Smooth muscle cell (in vitro differentiated cells): ENCODE measurements at regions not wholly inside any gene's neighbourhood (a gene's known extent, or its start where the extent isn't known, plus 50 kb on each side); places are given as distances from the start of the nearest gene placed in this dataset.

Experiments
- DNase-seq: peaks from one replicate; lab custom pipeline; 2025; ENCODE audit not compliant: unreplicated experiment; lab: John Stamatoyannopoulos, UW
- H2AFZ ChIP-seq: fragments of 200-600 bp; sonication (generic); 2 replicates; pipeline ENCODE4 v1.6.0; 2016; ENCODE audit warnings: antibody characterized with exemption, low read depth, mild to moderate bottlenecking
- H3F3A ChIP-seq: fragments of 200-600 bp; sonication (generic); 2 replicates; pipeline ENCODE4 v1.6.0; 2017; ENCODE audit warnings: antibody characterized with exemption, low read depth
- H3K27ac ChIP-seq: fragments of 200-600 bp; sonication (generic); 2 replicates; pipeline ENCODE4 v1.5.1; 2016; ENCODE audit warnings: low read depth, mild to moderate bottlenecking
- H3K27me3 ChIP-seq: fragments of 200-600 bp; sonication (generic); 2 replicates; pipeline ENCODE4 v1.6.1; 2016; ENCODE audit warnings: low read depth, mild to moderate bottlenecking
- H3K36me3 ChIP-seq: fragments of 200-600 bp; sonication (generic); 2 replicates; pipeline ENCODE4 v1.5.1; 2016; ENCODE audit warnings: low read depth
- H3K4me1 ChIP-seq: fragments of 200-600 bp; sonication (generic); 2 replicates; pipeline ENCODE4 v1.5.1; 2016; ENCODE audit warnings: low read depth
- H3K4me2 ChIP-seq: fragments of 200-600 bp; sonication (generic); 2 replicates; pipeline ENCODE4 v1.6.0; 2016; ENCODE audit warnings: mild to moderate bottlenecking
- H3K4me3 ChIP-seq: fragments of 200-600 bp; sonication (generic); 2 replicates; pipeline ENCODE4 v1.5.1; 2016; ENCODE audit warnings: mild to moderate bottlenecking
- H3K79me2 ChIP-seq: fragments of 200-600 bp; sonication (generic); 2 replicates; pipeline ENCODE4 v1.6.0; 2016; ENCODE audit warnings: low read depth, mild to moderate bottlenecking
- H3K9ac ChIP-seq: fragments of 200-600 bp; sonication (generic); 2 replicates; pipeline ENCODE4 v1.6.0; 2016; ENCODE audit warnings: low read depth
- H3K9me3 ChIP-seq: fragments of 200-600 bp; sonication (generic); replicated peaks from 2 replicates; pipeline ENCODE4 v1.5.1; 2016; ENCODE audit warnings: low read depth
- H4K20me1 ChIP-seq: fragments of 200-600 bp; sonication (generic); 2 replicates; pipeline ENCODE4 v1.6.0; 2016; ENCODE audit warnings: low read depth
- WGBS: methylation state at CpG from one replicate; pipeline ENCODE4 v1.1.7; 2016; ENCODE audit warnings: low lambda C conversion rate; 5-methylcytosine and 5-hydroxymethylcytosine counted together
- TF ChIP-seq, protein P1 (sequence below): fragments of 200-600 bp; sonication (generic); IDR thresholded peaks from 2 replicates; pipeline ENCODE4 v1.5.1; 2017; ENCODE audit warnings: borderline replicate concordance, mild to moderate bottlenecking, antibody characterized with exemption; ENCODE audit not compliant: insufficient read depth, poor library complexity, severe bottlenecking

DNA sequence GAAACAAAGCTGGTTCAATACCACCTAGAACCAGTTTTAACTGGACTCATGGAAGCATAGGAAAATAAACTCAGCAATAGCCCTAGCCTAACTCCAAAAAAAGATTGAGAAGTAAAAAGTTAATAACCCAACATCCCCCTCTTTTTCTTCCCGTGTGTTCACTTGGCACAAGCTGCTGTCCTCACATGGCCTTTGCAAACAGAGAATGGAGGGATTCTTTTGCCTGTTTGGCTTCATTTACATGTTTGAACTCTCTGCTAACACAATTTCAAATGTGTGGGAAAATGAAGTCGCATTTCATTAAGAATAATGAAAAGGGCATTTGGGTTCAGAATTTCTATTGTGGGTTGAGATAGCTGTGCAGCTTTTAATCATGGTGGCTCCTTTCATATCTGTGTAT is 589.2 kb upstream of the LRRTM1 start:
- H3K27ac ChIP-seq: no peak overlapping the region
- no peaks in the 10 kb centered on the region for H4K20me1 ChIP-seq
- no peaks in the 10 kb centered on the region for H3K27me3 ChIP-seq
- H3K9ac ChIP-seq: no peak overlapping the region
- no peak overlapping the region for H3K4me2 ChIP-seq
- TF ChIP-seq, protein P1, sequence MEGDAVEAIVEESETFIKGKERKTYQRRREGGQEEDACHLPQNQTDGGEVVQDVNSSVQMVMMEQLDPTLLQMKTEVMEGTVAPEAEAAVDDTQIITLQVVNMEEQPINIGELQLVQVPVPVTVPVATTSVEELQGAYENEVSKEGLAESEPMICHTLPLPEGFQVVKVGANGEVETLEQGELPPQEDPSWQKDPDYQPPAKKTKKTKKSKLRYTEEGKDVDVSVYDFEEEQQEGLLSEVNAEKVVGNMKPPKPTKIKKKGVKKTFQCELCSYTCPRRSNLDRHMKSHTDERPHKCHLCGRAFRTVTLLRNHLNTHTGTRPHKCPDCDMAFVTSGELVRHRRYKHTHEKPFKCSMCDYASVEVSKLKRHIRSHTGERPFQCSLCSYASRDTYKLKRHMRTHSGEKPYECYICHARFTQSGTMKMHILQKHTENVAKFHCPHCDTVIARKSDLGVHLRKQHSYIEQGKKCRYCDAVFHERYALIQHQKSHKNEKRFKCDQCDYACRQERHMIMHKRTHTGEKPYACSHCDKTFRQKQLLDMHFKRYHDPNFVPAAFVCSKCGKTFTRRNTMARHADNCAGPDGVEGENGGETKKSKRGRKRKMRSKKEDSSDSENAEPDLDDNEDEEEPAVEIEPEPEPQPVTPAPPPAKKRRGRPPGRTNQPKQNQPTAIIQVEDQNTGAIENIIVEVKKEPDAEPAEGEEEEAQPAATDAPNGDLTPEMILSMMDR: no peak
- no peaks in the 10 kb centered on the region for H3K36me3 ChIP-seq
- no peak overlapping the region for H3K4me3 ChIP-seq
- H3K79me2 ChIP-seq: no peaks in the 10 kb centered on the region
- no peaks in the 10 kb centered on the region for H3F3A ChIP-seq
- no peak for DNase-seq
- 90% methylated on average over 2 of the region's 2 CpGs for WGBS
- H2AFZ ChIP-seq: no peak overlapping the region
- no peaks in the 10 kb centered on the region for H3K9me3 ChIP-seq
- no peaks in the 10 kb centered on the region for H3K4me1 ChIP-seq

DNA sequence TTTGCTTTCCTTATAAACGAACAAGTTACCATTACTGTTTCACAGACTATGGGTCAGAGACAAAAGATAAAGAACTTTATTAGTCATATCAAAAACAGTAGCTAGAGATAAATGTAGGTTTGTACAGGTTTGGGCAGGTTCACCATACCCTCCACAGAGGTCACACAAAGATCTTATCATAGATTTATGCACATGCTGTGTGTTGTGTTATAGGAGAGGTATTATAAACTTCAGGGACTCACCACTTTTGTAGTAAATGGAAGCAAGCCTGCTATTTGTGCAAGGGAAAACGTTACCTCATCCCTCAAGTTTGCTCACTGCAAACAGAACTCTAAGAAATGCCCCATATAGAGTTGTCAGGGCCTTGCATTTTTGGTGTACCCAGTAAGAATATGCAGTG is 584.5 kb upstream of the LRRTM1 start:
- H3K27ac ChIP-seq: no peak overlapping the region
- H3K36me3 ChIP-seq: no peaks in the 10 kb centered on the region
- no peak overlapping the region for H2AFZ ChIP-seq
- H3K79me2 ChIP-seq: no peaks in the 10 kb centered on the region
- H3K4me3 ChIP-seq: no peak overlapping the region
- no peaks in the 10 kb centered on the region for H3K9me3 ChIP-seq
- H3K27me3 ChIP-seq: no peaks in the 10 kb centered on the region
- no peaks in the 10 kb centered on the region for H3K4me1 ChIP-seq
- no peak overlapping the region for H3K4me2 ChIP-seq
- TF ChIP-seq, protein P1: no peak
- WGBS: 76% methylated on average over 2 of the region's 2 CpGs
- no peaks in the 10 kb centered on the region for H3F3A ChIP-seq
- no peak for DNase-seq
- no peak overlapping the region for H3K9ac ChIP-seq
- H4K20me1 ChIP-seq: no peaks in the 10 kb centered on the region

DNA sequence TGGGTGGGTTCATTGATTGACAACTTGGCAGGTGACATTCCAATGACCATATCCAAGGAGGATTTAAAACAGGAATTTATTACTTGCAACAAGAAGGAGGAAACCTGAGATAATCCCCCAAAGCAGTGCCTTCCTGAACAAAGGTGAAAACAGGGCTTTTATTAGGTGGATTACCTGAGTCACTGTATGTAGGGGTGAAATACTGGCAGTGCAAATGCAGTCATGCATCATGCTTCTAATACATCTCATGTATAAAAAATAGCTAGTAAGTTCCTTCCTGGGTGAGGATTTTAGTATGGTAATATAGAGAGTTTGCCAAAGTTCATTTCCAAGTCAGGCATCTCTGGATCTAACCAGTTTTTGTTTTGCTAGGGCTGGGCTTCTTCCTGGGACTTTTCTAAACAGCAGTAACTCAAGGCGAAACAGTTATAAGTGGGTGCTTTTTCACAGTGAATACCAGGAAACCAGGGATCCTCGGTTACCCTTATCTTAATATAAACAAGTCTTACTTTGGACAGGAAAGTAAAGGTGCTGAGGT is 583.4 kb upstream of the LRRTM1 start:
- Histone ChIP-seq H2AFZ (no peak overlapping the region), H3K4me1 (no peaks in the 10 kb centered on the region), H3K9me3 (no peaks in the 10 kb centered on the region), H3K27me3 (no peaks in the 10 kb centered on the region), H3K4me3 (no peak overlapping the region), H3K4me2 (no peak overlapping the region), H3K9ac (no peak overlapping the region), H3F3A (no peaks in the 10 kb centered on the region), H3K79me2 (no peaks in the 10 kb centered on the region), H4K20me1 (no peaks in the 10 kb centered on the region), H3K27ac (no peak overlapping the region), H3K36me3 (no peaks in the 10 kb centered on the region)
- TF ChIP-seq, protein P1: no peak
- DNase-seq: no peak
- WGBS: 72% methylated on average over 2 of the region's 2 CpGs

DNA sequence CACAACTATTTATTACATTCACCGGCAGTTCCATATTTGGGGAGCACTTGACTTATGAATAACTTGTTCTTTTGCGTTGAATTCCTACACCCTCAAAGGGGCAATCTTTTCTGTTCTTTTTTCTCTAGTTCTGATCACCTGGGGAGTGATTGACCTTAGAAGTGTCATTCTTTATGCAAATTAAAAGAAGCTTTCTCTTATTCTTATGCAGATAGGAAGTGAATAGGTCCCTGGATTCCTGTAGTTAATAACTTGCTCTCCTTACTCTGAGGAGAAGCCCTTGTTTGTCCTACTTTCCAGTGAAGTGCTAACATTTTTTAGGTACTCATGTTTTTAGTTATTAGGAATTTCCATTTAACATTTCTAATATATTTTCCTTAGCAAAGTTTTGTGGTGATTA is 569.8 kb upstream of the LRRTM1 start:
- no peaks in the 10 kb centered on the region for H3K4me1 ChIP-seq
- no peaks in the 10 kb centered on the region for H3K79me2 ChIP-seq
- TF ChIP-seq, protein P1: no peak
- H4K20me1 ChIP-seq: no peaks in the 10 kb centered on the region
- no peaks in the 10 kb centered on the region for H3K9me3 ChIP-seq
- H3K27me3 ChIP-seq: no peaks in the 10 kb centered on the region
- no peak overlapping the region for H2AFZ ChIP-seq
- H3K9ac ChIP-seq: no peak overlapping the region
- 55% methylated on average over 2 of the region's 2 CpGs for WGBS
- no peak overlapping the region for H3K27ac ChIP-seq
- H3K36me3 ChIP-seq: no peaks in the 10 kb centered on the region
- DNase-seq: no peak
- H3F3A ChIP-seq: no peaks in the 10 kb centered on the region
- H3K4me2 ChIP-seq: no peak overlapping the region
- H3K4me3 ChIP-seq: no peak overlapping the region
